Mucosa of descending colon (tissue), 3 donors: ENCODE measurements at regions not wholly inside any gene's neighbourhood (a gene's known extent, or its start where the extent isn't known, plus 50 kb on each side); places are given as distances from the start of the nearest gene placed in this dataset.

Source experiments
- ATAC-seq: fragments of 200-7000 bp; cut with Tn5 transposase; one replicate; pipeline ENCODE4 v1.9.1; 2020; ENCODE audit warnings: mild to moderate bottlenecking, moderate library complexity
- DNase-seq, 3 donors: peaks; one replicate each; pipeline ENCODE4 v3.0.0-alpha.2; 2020
- H3K36me3 ChIP-seq: fragments of 200-600 bp; one replicate; pipeline ENCODE4 v1.8.0; 2021; ENCODE audit warnings: low read depth, mild to moderate bottlenecking
- H3K4me1 ChIP-seq: fragments of 200-600 bp; one replicate; pipeline ENCODE4 v1.8.0; 2021; ENCODE audit warnings: low read depth, mild to moderate bottlenecking
- H3K4me3 ChIP-seq: fragments of 200-600 bp; one replicate; pipeline ENCODE4 v1.8.0; 2021; ENCODE audit warnings: mild to moderate bottlenecking
- H3K9me3 ChIP-seq: fragments of 200-600 bp; one replicate; pipeline ENCODE4 v1.8.0; 2021; ENCODE audit warnings: mild to moderate bottlenecking
- intact Hi-C, 2 donors: fragments of 100-400 bp; cut with DNase I in 1 of 2; cut with micrococcal nuclease in 1 of 2; formaldehyde crosslinking; loops; one replicate each; pipeline versions ENCODE4 v1.11.0 to v1.11.1; 2022; cut with DNase I, micrococcal nuclease
- TF ChIP-seq, protein P1 (sequence below): fragments of 200-600 bp; IDR thresholded peaks from one replicate; pipeline ENCODE4 v1.8.0; 2022; ENCODE audit warnings: antibody characterized with exemption, mild to moderate bottlenecking
- donor health status: DM: no; HTN: no; CAD: no; lungs with moderate emphysema.
- donor health status: DM: no; HTN: no; CAD: no.
- donor health status: DM: no; HTN: yes; CAD: no.

DNA sequence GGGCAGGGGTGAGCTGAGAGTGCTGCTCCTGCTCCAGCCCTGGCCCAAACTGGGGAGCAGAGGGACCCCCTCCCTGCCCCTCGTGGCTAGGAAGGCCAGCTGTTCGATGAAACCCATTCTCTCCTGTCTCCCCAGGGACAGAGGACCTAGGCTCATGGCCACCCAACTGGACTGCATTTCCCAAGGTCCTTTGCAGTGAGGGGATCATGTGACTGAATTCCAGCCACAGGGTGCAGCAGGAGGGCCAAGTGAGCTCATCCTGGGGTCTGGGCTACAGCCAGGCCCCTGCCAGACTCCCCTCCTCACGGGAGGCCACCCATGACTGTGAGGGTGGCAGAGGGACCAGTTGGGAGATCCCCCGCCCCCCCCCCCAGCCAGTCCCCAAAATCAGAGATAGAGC, 777.6 kb downstream of the TBC1D22A start:
- ATAC-seq (no peak), DNase-seq (no peak)
- intact Hi-C loops = no loop called here
- no peaks in the 10 kb centered on the region for H3K36me3 ChIP-seq
- H3K4me1 ChIP-seq = no peaks in the 10 kb centered on the region
- no peaks in the 10 kb centered on the region for H3K9me3 ChIP-seq
- H3K4me3 ChIP-seq = no peak overlapping the region
- TF ChIP-seq, protein P1, sequence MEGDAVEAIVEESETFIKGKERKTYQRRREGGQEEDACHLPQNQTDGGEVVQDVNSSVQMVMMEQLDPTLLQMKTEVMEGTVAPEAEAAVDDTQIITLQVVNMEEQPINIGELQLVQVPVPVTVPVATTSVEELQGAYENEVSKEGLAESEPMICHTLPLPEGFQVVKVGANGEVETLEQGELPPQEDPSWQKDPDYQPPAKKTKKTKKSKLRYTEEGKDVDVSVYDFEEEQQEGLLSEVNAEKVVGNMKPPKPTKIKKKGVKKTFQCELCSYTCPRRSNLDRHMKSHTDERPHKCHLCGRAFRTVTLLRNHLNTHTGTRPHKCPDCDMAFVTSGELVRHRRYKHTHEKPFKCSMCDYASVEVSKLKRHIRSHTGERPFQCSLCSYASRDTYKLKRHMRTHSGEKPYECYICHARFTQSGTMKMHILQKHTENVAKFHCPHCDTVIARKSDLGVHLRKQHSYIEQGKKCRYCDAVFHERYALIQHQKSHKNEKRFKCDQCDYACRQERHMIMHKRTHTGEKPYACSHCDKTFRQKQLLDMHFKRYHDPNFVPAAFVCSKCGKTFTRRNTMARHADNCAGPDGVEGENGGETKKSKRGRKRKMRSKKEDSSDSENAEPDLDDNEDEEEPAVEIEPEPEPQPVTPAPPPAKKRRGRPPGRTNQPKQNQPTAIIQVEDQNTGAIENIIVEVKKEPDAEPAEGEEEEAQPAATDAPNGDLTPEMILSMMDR = no peak

DNA sequence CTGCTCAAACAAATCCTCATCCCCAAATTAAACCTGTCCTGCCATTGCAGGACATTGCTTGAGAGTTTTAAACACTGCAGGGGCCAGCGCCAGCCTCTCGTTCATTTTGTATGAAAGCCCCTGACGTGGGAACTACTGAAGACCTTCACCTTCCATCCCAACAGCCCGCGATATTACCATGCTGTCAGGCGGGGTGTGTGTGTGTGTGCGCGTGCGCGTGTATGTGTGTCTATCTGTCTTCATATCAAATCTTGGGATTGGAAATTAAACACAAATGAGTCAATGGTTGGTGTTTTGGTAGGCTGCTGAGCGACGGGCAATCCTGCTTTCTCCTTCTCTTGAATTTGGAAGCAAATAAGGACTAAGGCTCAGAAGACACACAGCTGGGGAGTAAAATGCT, 776.9 kb downstream of the TBC1D22A start:
- Histone ChIP-seq H3K9me3 (no peaks in the 10 kb centered on the region), H3K4me3 (no peak overlapping the region), H3K4me1 (no peaks in the 10 kb centered on the region), H3K36me3 (no peaks in the 10 kb centered on the region)
- no peak for DNase-seq
- intact Hi-C loops = no loop called here
- TF ChIP-seq, protein P1 = no peak
- ATAC-seq = no peak

DNA sequence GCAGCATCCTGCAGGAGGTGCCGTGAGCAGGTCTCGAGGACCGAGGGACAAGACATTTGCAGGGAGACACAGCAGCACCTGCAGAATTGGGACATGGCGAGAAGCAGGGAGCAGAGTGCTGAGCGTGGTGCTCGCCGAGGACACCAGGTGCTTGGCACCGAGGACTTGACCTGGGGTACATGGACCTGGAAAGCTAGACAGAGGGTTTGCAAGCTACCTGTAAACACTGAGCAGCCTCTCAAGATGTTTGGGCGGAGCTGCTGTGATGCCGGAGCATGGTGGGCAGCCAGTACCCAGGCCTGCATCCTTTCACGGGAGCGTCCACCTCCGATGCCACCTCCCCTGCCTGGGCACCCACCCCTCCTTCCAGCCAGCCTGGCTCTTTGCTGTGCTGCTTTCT, 773.2 kb downstream of the TBC1D22A start:
- intact Hi-C loops = no loop called here
- Histone ChIP-seq H3K4me3 (no peak overlapping the region), H3K9me3 (no peaks in the 10 kb centered on the region), H3K36me3 (no peaks in the 10 kb centered on the region), H3K4me1 (no peaks in the 10 kb centered on the region)
- DNase-seq (no peak), ATAC-seq (no peak)
- TF ChIP-seq, protein P1 = no peak

DNA sequence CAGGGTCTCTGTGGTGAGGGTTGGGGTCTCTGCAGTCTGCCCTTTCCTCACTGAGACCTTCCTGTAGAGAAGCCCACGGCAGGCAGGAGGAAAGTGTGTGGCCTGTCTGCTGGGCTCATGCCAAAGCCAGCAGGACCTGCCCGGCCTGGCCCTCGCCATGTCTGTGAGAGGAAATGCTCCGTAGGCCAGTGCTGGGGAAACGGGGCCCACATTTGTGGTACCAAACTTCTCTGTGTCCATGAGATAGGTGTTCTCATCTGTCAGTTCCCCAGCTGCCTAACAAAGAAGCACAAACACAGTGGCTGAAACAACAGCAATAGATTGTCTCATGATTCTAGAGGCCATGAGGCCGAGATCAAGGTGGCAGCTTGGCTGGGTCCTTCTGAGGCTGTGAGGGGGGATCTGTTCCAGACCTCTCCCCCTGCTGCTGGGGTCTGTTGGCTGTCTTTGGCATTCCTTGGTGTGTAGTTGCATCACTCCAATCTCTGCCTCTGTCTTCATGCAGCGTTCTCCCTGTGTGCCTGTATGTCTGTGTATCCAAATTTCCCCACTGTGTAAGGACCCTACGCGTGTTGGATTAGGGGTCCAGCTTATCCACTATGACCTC, 772.5 kb downstream of the TBC1D22A start:
- intact Hi-C loops = no loop called here
- Histone ChIP-seq H3K4me3 (no peak overlapping the region), H3K4me1 (no peaks in the 10 kb centered on the region), H3K36me3 (no peaks in the 10 kb centered on the region), H3K9me3 (no peaks in the 10 kb centered on the region)
- ATAC-seq (no peak), DNase-seq (no peak)
- TF ChIP-seq, protein P1 = no peak

DNA sequence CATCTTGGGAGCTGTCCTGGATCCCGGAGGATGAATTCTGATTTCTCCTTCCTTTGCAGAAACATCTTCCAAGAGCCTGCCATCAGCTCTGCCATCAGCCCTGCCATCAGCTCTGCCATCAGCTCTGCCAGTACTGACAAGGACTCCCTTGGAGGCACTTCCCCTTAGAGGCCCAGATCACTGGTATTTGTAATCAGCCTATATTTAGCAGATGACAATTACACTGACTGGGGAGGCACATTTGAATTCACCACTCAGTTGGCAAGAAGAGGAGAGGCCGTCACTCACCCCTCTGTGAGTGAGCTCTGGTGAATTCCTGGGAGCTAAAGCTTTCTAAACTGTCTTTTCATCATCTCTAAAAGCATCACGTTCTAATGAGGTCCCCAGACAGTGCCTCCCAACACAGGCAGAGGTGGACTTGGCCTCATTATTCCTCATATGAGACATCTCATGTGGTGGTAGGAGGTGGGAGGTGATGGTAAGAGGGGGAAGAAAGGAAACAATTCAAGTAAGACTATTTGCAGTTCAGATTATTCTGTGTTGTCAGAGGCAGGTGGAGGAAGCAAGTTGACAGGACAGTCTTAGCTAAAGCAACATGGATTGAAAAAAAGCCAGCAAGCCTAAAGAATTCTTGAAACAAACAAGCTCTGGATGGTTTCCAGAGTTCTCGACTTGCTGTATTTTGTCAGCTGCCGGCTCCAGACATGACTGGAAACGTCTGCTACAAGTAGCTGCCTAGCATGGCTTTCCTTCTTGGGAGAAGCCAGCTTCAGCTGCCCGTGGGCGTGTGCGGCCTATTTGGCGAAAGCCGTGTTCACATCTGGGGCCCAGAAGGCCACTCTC, 771.7 kb downstream of the TBC1D22A start:
- H3K36me3 ChIP-seq = no peaks in the 10 kb centered on the region
- ATAC-seq (no peak), DNase-seq (peak in 1 of 3 donors; percentile 5)
- no peaks in the 10 kb centered on the region for H3K9me3 ChIP-seq
- TF ChIP-seq, protein P1 = no peak
- H3K4me1 ChIP-seq = no peaks in the 10 kb centered on the region
- intact Hi-C loops = no loop called here
- H3K4me3 ChIP-seq = no peak overlapping the region
